HUES6 (cell line): ENCODE measurements at regions not wholly inside any gene's neighbourhood (a gene's known extent, or its start where the extent isn't known, plus 50 kb on each side); places are given as distances from the start of the nearest gene placed in this dataset.
"Not testable (repeated sequence)": the region's sequence is repeated elsewhere in the genome, so short reads cannot be mapped to it uniquely, and the experiment has no call there.

Experiments used
- H3K27ac ChIP-seq: 2 replicates; pipeline ENCODE4 v1.7.0; 2013; ENCODE audit warnings: low read depth, mild to moderate bottlenecking, low read length, inconsistent platforms
- H3K27me3 ChIP-seq: 2 replicates; pipeline ENCODE4 v1.6.1; 2013; ENCODE audit warnings: low read length; ENCODE audit not compliant: control insufficient read depth, insufficient read depth
- H3K36me3 ChIP-seq: 2 replicates; pipeline ENCODE4 v1.6.1; 2013; ENCODE audit warnings: low read length; ENCODE audit not compliant: control insufficient read depth, insufficient read depth
- H3K4me1 ChIP-seq: 2 replicates; pipeline ENCODE4 v1.6.1; 2013; ENCODE audit warnings: low read length; ENCODE audit not compliant: control insufficient read depth, insufficient read depth
- H3K4me3 ChIP-seq: 2 replicates; pipeline ENCODE4 v1.5.1; 2013; ENCODE audit warnings: low read depth, low read length
- H3K9ac ChIP-seq: one replicate; pipeline ENCODE4 v1.6.1; 2013; ENCODE audit warnings: mild to moderate bottlenecking, low read length
- H3K9me3 ChIP-seq: 2 replicates; pipeline ENCODE4 v1.6.1; 2013; ENCODE audit warnings: low read depth, low read length; ENCODE audit not compliant: control insufficient read depth, insufficient read depth

- Histone ChIP-seq H3K4me1 (no peaks in the 10 kb centered on the region), H3K4me3 (no peak overlapping the region), H3K27ac (no peak overlapping the region), H3K36me3 (no peaks in the 10 kb centered on the region), H3K27me3 (no peaks in the 10 kb centered on the region), H3K9ac (no peak overlapping the region), H3K9me3 (no peaks in the 10 kb centered on the region)
Observed at GRCh38 chr7:118898284-118898683, 673.8 kb downstream of the ANKRD7 start.

DNA sequence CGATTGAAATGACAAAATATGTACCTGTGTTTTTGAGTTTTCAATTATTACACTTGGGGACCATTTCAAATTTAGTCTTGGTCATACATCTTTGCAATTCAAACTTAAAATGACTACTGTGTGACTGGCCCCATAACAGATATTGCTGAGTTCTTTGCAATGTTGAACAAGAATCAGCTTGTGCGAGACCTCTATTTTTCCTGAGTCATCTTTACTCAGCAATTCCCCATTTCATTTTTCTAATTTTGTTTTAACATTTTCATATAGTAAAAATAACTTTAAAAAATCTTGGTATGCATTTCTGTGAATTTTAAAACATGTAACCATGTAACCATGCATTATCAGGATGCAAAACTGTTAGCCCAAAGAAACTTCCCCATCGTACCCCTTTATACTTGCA is 678.1 kb downstream of the ANKRD7 start:
- peaks cover 5% of the 10 kb centered on the region; the same call in 1 of the 2 replicates for H3K4me1 ChIP-seq
- no peak overlapping the region for H3K4me3 ChIP-seq
- H3K9me3 ChIP-seq, result no peaks in the 10 kb centered on the region
- no peak overlapping the region for H3K9ac ChIP-seq
- H3K27ac ChIP-seq, result no peak overlapping the region
- no peaks in the 10 kb centered on the region for H3K27me3 ChIP-seq
- no peaks in the 10 kb centered on the region for H3K36me3 ChIP-seq

DNA sequence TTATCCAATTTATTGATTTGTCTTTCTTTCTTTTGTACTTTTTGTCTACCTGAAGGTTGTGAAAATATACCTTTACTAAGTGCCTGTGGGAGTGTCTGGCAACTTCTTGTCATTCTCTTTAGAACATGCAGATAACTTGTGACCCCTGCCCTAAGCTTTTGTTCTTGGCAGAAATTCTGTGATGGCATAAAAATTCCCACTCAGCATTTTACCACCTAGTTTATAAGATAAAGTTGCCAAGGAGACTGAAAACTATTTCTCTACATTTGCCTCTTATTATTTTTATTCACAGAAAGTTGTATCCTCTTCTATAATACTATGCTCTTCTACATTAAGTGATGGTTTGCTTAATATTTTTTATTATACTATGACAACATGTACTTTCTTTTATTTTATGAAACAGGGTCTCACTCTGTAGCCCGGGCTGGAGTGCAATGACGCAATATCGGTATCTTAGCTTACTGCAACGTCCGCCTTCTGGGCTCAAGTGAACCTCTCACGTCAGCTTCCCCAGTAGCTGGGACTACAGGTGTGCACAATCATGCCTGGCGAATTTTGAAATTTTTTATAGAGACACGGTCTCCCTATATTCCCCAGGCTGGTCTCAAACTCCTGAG is 683.5 kb downstream of the ANKRD7 start:
- H3K36me3 ChIP-seq, result no peaks in the 10 kb centered on the region
- no peak overlapping the region for H3K4me3 ChIP-seq

GRCh38 chr7:118916120-118916519 is 691.6 kb downstream of the ANKRD7 start:
- not testable (repeated sequence) for H3K9me3 ChIP-seq, H3K9ac ChIP-seq, H3K4me3 ChIP-seq

More for the DNA sequence above, 683.5 kb downstream of the ANKRD7 start:
- no peak overlapping the region for H3K27ac ChIP-seq
- H3K9me3 ChIP-seq, result no peaks in the 10 kb centered on the region
- no peak overlapping the region for H3K9ac ChIP-seq
- H3K4me1 ChIP-seq, result peaks cover 5% of the 10 kb centered on the region; the same call in 1 of the 2 replicates
- H3K27me3 ChIP-seq, result no peaks in the 10 kb centered on the region

DNA sequence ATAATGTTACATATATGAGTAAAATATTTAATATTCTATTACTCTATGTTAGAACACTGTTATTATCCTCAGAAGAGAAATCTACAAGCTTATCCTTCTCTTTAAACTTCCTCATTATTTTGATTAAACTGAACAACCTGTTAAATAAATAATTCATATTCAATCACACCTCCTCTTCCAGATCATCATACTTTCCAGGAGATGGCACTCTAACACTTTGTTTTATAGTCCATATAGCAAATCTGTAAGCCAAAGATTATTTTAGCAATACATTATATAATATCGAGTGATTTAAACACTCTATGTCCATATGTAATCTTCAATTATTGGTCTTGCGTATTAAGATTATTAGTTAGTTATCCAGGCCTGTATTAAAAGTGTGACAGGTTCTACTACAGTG is 694.1 kb downstream of the ANKRD7 start:
- Histone ChIP-seq H3K36me3 (no peaks in the 10 kb centered on the region), H3K4me1 (no peaks in the 10 kb centered on the region), H3K9me3 (0 out of 2 replicates have a peak, but pooled peaks cover 3% of the 10 kb centered on the region), H3K27me3 (no peaks in the 10 kb centered on the region), H3K4me3 (no peak overlapping the region), H3K27ac (no peak overlapping the region), H3K9ac (no peak overlapping the region)

More at GRCh38 chr7:118916120-118916519, 691.6 kb downstream of the ANKRD7 start:
- H3K4me1 ChIP-seq, H3K36me3 ChIP-seq, H3K27ac ChIP-seq, H3K27me3 ChIP-seq: not testable (repeated sequence)

DNA sequence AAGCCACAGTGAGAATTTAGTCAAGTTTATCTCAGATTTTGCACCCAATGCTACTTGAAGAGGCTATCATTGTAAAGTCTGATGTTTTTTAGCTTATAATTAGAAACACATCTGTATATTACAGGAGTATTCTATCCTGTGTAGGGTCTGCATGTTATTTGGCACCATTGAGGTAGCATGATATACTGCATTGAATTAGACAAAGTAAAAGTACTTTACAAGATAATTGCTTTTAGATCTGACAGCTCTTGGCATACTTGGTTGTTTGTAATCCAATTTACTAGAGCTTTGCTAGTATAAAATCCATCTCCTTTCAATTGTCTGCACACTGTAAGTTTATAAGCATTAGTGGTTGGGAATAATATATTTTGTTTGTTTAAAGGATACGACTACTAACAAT is 714.3 kb downstream of the ANKRD7 start:
- H3K27ac ChIP-seq, result no peak overlapping the region
- no peaks in the 10 kb centered on the region for H3K36me3 ChIP-seq
- no peaks in the 10 kb centered on the region for H3K9me3 ChIP-seq

GRCh38 chr7:118944271-118944670 is 719.8 kb downstream of the ANKRD7 start:
- Histone ChIP-seq H3K27me3 (no peaks in the 10 kb centered on the region), H3K27ac (no peak overlapping the region), H3K9ac (no peak overlapping the region), H3K4me1 (no peaks in the 10 kb centered on the region), H3K36me3 (no peaks in the 10 kb centered on the region), H3K4me3 (no peak overlapping the region), H3K9me3 (no peaks in the 10 kb centered on the region)

More for the DNA sequence above, 714.3 kb downstream of the ANKRD7 start:
- Histone ChIP-seq H3K4me1 (no peaks in the 10 kb centered on the region), H3K9ac (no peak overlapping the region), H3K27me3 (no peaks in the 10 kb centered on the region), H3K4me3 (no peak overlapping the region)

GRCh38 chr7:118945911-118946682 is 721.6 kb downstream of the ANKRD7 start:
- no peaks in the 10 kb centered on the region for H3K9me3 ChIP-seq
- H3K4me3 ChIP-seq, result no peak overlapping the region
- H3K36me3 ChIP-seq, result no peaks in the 10 kb centered on the region
- no peaks in the 10 kb centered on the region for H3K4me1 ChIP-seq
- H3K9ac ChIP-seq, result no peak overlapping the region
- H3K27me3 ChIP-seq, result no peaks in the 10 kb centered on the region
- no peak overlapping the region for H3K27ac ChIP-seq

GRCh38 chr7:118948508-118948907 is 724.0 kb downstream of the ANKRD7 start:
- Histone ChIP-seq H3K9me3 (0 out of 2 replicates have a peak, but pooled peaks cover 3% of the 10 kb centered on the region), H3K9ac (no peak overlapping the region), H3K36me3 (no peaks in the 10 kb centered on the region), H3K4me1 (no peaks in the 10 kb centered on the region), H3K27me3 (no peaks in the 10 kb centered on the region), H3K27ac (no peak overlapping the region), H3K4me3 (no peak overlapping the region)

GRCh38 chr7:118949031-118949430 is 724.5 kb downstream of the ANKRD7 start:
- Histone ChIP-seq H3K4me1 (no peaks in the 10 kb centered on the region), H3K27me3 (no peaks in the 10 kb centered on the region), H3K27ac (no peak overlapping the region), H3K4me3 (no peak overlapping the region), H3K9ac (no peak overlapping the region), H3K36me3 (no peaks in the 10 kb centered on the region), H3K9me3 (0 out of 2 replicates have a peak, but pooled peaks cover 3% of the 10 kb centered on the region)

GRCh38 chr7:118956285-118956684 is 731.8 kb downstream of the ANKRD7 start:
- H3K9ac ChIP-seq, H3K9me3 ChIP-seq, H3K27me3 ChIP-seq, H3K4me3 ChIP-seq, H3K4me1 ChIP-seq, H3K36me3 ChIP-seq, H3K27ac ChIP-seq: not testable (repeated sequence)
